ENCODE measurements at regions not wholly inside any gene's neighbourhood (a gene's known extent, or its start where the extent isn't known, plus 50 kb on each side); places are given as distances from the start of the nearest gene placed in this dataset.
"Not testable (repeated sequence)": the region's sequence is repeated elsewhere in the genome, so short reads cannot be mapped to it uniquely, and the experiment has no call there.

GRCh38 chr18:29883114-29883513 is 1159.4 kb downstream of the DSC3 start:
- in situ Hi-C loops (cut with HindIII; ENCODE audit: low sequenced_read_pairs): no loop called here
- no peak for DNase-seq (ENCODE audit: low spot score)

GRCh38 chr18:29882620-29883019 is 1159.9 kb downstream of the DSC3 start:
- DNase-seq (ENCODE audit: low spot score): no peak
- in situ Hi-C loops (cut with HindIII; ENCODE audit: low sequenced_read_pairs): no loop called here

DNA sequence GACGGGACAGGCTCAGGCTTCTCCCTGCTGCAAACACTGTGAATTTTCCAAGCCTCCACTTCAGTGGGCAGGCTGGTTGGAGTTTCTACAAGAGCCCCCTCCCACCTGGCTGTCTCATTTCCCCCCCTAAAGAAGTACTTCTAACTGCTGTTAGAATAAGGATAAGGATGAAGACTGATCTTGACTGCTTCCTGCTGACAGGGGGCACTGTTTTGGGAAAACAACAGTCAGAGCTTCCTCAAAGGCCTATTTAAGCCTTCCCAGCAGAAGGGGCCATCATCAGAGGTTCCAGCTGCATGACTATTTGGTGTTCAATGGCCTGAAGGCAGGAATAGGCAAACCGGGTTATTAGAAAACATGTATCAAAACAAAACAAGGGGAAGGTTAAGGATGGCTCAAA is 1162.8 kb downstream of the DSC3 start:
- in situ Hi-C loops (cut with HindIII; ENCODE audit: low sequenced_read_pairs): no loop called here
- no peak for DNase-seq (ENCODE audit: low spot score)

GRCh38 chr18:29874519-29875098 is 1167.9 kb downstream of the DSC3 start:
- in situ Hi-C loops (cut with HindIII; ENCODE audit: low sequenced_read_pairs): no loop called here
- peak; percentile 40 for DNase-seq (ENCODE audit: low spot score)

DNA sequence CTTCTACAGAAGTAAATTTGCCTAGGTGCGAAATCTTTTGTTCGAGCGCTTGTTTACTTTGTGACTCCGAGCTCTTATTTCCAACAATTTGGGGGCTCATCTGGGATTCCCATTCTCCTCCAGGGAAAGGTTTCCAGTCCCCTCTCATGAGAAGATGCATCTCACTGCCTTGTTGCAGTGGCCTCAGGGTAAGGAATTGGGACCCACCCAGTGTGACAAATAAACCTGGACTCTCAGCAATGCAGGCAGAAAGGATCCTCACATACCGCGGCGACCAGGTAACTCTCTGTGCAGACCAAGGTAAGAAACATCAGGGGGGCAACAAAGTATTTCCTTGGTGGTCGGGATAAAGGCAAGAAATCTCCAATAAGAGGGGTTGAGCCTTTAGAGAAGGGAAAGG is 1169.3 kb downstream of the DSC3 start:
- in situ Hi-C loops (cut with HindIII; ENCODE audit: low sequenced_read_pairs): no loop called here
- DNase-seq (ENCODE audit: low spot score): no peak

GRCh38 chr18:29871246-29871645 is 1171.3 kb downstream of the DSC3 start:
- in situ Hi-C loops (cut with HindIII; ENCODE audit: low sequenced_read_pairs): no loop called here
- DNase-seq (ENCODE audit: low spot score): no peak

DNA sequence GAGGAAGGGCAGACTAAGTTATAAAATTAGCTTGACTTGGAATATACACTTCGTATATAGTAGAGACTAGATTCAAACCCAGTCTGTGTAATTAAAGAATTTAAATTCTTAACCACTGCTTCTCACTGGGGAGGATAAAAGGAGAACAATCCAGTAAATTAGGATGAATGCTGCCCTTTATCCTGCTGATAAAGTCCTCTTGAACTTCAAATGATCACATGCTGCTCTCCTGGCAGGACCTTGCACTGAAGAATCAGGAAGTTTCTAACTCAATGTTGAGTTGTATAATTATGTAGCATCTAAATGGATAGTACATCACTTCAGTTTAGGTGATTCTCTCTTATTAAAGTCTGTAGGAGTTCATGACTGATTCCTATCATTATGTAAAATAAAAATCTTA is 1179.7 kb downstream of the DSC3 start:
- no peak for DNase-seq (ENCODE audit: low spot score)
- in situ Hi-C loops (cut with HindIII; ENCODE audit: low sequenced_read_pairs): no loop called here

DNA sequence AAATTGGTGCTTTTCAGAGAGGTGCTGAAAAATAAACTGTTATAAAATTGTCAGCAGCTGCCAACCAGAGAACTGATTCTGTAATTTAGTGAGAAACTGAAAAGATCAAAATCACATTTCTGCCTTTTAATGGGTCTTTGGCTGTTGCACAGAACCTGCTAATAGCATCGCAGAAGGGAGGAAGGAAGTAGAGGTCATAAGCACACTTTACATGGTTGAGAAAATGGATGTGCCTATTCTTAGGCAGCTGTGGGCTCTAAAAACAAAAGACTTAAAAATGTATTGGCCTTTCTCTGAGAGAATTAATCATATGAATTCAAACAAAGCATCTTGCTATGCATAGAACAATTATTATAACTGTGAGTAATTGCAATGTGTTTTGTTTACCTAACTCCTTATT is 1186.9 kb downstream of the DSC3 start:
- DNase-seq (ENCODE audit: low spot score): no peak
- in situ Hi-C loops (cut with HindIII; ENCODE audit: low sequenced_read_pairs): no loop called here

- in situ Hi-C loops (cut with HindIII; ENCODE audit: low sequenced_read_pairs): no loop called here
- no peak for DNase-seq (ENCODE audit: low spot score)
Observed at GRCh38 chr18:29853126-29853525, 1189.4 kb downstream of the DSC3 start.

- in situ Hi-C loops (cut with HindIII; ENCODE audit: low sequenced_read_pairs): no loop called here
- no peak for DNase-seq (ENCODE audit: low spot score)
Observed at GRCh38 chr18:29849144-29849543, 1193.4 kb downstream of the DSC3 start.

DNA sequence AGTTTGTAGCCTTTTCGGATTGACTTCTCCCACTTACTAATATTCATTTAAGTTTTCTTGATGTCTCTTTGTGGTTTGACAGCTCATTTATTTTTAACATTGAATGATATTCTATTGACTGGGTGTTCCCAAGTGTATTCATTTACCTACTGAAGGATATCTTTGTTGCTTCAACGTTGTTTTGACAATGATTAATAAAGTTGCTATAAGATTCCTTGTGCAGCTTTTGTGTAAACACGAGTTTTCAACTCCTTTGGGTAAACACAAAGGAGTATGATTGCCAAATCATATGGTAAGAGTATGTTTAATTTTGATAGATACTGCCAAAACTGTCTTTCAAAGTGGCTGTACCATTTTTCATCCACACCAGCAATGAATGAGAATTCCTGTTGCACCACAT is 1200.9 kb downstream of the DSC3 start:
- in situ Hi-C loops (cut with HindIII; ENCODE audit: low sequenced_read_pairs): no loop called here
- DNase-seq (ENCODE audit: low spot score): no peak

GRCh38 chr18:29840089-29840488 is 1202.5 kb downstream of the DSC3 start:
- in situ Hi-C loops (cut with HindIII; ENCODE audit: low sequenced_read_pairs): no loop called here
- DNase-seq (ENCODE audit: low spot score): no peak

GRCh38 chr18:29838961-29839360 is 1203.6 kb downstream of the DSC3 start:
- in situ Hi-C loops (cut with HindIII; ENCODE audit: low sequenced_read_pairs); DNase-seq (ENCODE audit: low spot score): not testable (repeated sequence)

DNA sequence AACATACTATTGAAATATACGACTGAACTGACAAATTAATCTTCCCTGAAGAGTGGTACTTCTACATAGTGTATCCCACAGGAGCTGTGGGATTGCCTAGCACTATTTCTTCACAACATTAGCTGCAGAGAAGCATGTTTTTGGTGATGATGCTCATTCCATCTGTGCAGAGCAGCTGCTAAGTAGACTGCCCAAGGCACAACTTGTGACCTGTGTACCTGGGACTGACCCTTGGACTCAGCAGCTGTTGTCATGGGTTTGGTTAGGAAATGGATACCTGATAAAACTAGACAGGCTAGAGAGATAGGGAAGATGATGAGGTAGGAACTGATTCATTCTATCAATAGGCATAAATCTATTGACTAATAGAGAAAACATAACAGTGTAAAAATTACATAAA is 1204.0 kb downstream of the DSC3 start:
- in situ Hi-C loops (cut with HindIII; ENCODE audit: low sequenced_read_pairs): no loop called here
- DNase-seq (ENCODE audit: low spot score): no peak

GRCh38 chr18:29823671-29824070 is 1218.9 kb downstream of the DSC3 start:
- no peak for DNase-seq (ENCODE audit: low spot score)
- in situ Hi-C loops (cut with HindIII; ENCODE audit: low sequenced_read_pairs): no loop called here

DNA sequence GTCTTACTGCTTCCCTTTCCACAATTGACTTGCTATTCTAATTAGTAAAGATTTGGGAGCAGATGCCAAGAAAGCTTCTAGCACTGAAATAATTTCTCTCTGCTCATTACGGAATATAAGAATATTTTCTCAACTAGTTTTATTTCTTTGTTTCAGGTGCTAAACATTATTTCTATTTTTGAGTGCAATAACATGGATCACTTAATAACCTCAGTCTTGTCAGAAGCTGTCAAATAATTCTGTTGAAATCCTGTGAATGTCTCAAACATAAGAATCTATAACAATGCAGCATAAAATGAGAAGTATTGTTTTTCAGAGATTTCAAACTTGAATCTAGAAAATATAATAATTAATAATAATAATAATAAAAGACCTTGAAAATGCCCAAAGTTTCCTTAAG is 1221.0 kb downstream of the DSC3 start:
- in situ Hi-C loops (cut with HindIII; ENCODE audit: low sequenced_read_pairs): no loop called here
- no peak for DNase-seq (ENCODE audit: low spot score)

- in situ Hi-C loops (cut with HindIII; ENCODE audit: low sequenced_read_pairs): no loop called here
- DNase-seq (ENCODE audit: low spot score): no peak
Observed at GRCh38 chr18:29811519-29811918, 1231.0 kb downstream of the DSC3 start.

DNA sequence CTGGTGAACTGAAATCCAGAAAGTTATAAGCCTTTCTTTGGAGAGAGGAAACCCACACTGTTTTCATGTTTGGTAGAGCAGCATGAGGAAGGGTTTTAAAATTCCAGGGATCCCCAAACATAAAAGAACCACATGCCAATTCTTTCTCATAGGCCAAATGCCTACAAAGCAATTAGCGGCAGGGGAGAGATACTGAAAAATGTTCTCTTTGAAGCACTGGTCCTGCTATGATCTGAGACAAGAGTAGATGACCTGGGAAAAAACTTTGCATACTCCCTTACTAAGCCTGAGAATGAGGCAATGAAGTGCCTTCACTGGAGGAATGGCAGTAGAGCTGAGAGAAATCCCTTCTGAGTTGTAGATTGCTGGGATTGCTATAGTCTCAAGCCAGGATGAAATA is 1261.7 kb downstream of the DSC3 start:
- in situ Hi-C loops (cut with HindIII; ENCODE audit: low sequenced_read_pairs): no loop called here
- no peak for DNase-seq (ENCODE audit: low spot score)

DNA sequence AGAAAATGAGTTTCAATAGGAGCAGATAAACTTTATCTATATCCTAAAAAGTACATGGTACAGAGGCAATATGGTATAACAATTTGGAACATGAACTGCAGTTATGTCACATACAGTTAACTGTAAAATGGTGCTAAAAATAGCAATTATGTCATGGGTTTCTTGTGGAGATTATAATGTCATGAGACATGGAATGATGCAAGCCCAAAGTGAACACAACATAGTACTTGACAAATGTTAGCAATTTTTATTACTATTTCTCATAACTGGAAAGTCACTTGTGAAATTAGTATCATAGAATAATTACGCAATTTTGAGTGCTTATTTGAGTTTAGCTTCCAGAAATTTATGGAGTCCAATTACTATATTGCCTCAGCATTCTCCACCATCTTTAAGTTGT is 1263.4 kb downstream of the DSC3 start:
- in situ Hi-C loops (cut with HindIII; ENCODE audit: low sequenced_read_pairs): no loop called here
- no peak for DNase-seq (ENCODE audit: low spot score)

GRCh38 chr18:29753379-29753778 is 1289.2 kb downstream of the DSC3 start:
- in situ Hi-C loops (cut with HindIII; ENCODE audit: low sequenced_read_pairs): no loop called here
- no peak for DNase-seq (ENCODE audit: low spot score)

GRCh38 chr18:29749704-29750103 is 1292.8 kb downstream of the DSC3 start:
- in situ Hi-C loops (cut with HindIII; ENCODE audit: low sequenced_read_pairs): no loop called here
- no peak for DNase-seq (ENCODE audit: low spot score)

DNA sequence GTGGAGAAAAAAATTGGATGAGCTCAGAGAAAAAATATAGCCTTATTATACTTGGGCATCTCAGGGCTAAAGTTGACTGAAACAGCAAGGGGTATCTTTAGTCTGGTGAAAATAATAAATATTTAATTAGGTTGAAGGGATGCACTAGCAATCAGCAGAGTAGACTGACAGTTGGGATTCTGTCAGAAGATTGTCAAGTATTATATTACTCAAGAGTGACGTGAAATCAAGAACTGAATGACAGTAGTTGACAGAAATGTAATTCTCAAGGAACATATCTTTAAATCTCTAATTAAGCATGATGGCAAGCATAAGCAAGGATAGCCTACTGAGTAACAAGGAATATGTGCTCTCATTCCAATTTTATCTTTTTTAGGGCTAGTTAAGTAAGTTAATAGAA is 1301.1 kb downstream of the DSC3 start:
- DNase-seq (ENCODE audit: low spot score): no peak
- in situ Hi-C loops (cut with HindIII; ENCODE audit: low sequenced_read_pairs): no loop called here

All from G401 (cell line).